ENCODE measurements at regions not wholly inside any gene's neighbourhood (a gene's known extent, or its start where the extent isn't known, plus 50 kb on each side); places are given as distances from the start of the nearest gene placed in this dataset.

- Mint-ChIP-seq H3K27me3 (peaks cover 4% of the 10 kb centered on the region), H3K27ac (no peak overlapping the region), H3K4me3 (ENCODE audit: low read depth) (no peak overlapping the region), H3K9me3 (ENCODE audit: low read depth) (peaks cover 14% of the 10 kb centered on the region), H3K36me3 (ENCODE audit: insufficient read depth) (peaks cover 2% of the 10 kb centered on the region), H3K4me1 (ENCODE audit: low read depth) (no peaks in the 10 kb centered on the region)
- DNase-seq (ENCODE audit: low spot score, unreplicated experiment), result no peak
- no peak for TF ChIP-seq CTCF (IDR thresholded peaks at IDR 0.05; ENCODE audit: unreplicated experiment)
These were observed 114.4 kb upstream of the STOX2 start for GRCh38 chr4:183790661-183791060.

GRCh38 chr4:183797011-183797444 is 108.1 kb upstream of the STOX2 start:
- Mint-ChIP-seq H3K4me1 (ENCODE audit: low read depth) (peaks cover 19% of the 10 kb centered on the region), H3K36me3 (ENCODE audit: insufficient read depth) (peaks cover 2% of the 10 kb centered on the region), H3K27ac (peak overlapping the region; percentile 80), H3K27me3 (no peaks in the 10 kb centered on the region), H3K4me3 (ENCODE audit: low read depth) (peak overlapping the region; percentile 79), H3K9me3 (ENCODE audit: low read depth) (peaks cover 14% of the 10 kb centered on the region)
- no peak for TF ChIP-seq CTCF (IDR thresholded peaks at IDR 0.05; ENCODE audit: unreplicated experiment)
- DNase-seq (ENCODE audit: low spot score, unreplicated experiment), result peak; percentile 35

- H3K4me3 Mint-ChIP-seq (ENCODE audit: low read depth), result peak overlapping the region; percentile 69
- no peaks in the 10 kb centered on the region for H3K27me3 Mint-ChIP-seq
- no peak overlapping the region for H3K27ac Mint-ChIP-seq
- peak; percentile 54 for DNase-seq (ENCODE audit: low spot score, unreplicated experiment)
- H3K4me1 Mint-ChIP-seq (ENCODE audit: low read depth), result peaks cover 19% of the 10 kb centered on the region
- peaks cover 2% of the 10 kb centered on the region for H3K36me3 Mint-ChIP-seq (ENCODE audit: insufficient read depth)
- peak; percentile 31 for TF ChIP-seq CTCF (IDR thresholded peaks at IDR 0.05; ENCODE audit: unreplicated experiment)
- H3K9me3 Mint-ChIP-seq (ENCODE audit: low read depth), result peaks cover 14% of the 10 kb centered on the region
These were observed 107.4 kb upstream of the STOX2 start for GRCh38 chr4:183797445-183798300.

GRCh38 chr4:183798301-183799253 is 106.5 kb upstream of the STOX2 start:
- Mint-ChIP-seq H3K9me3 (ENCODE audit: low read depth) (peaks cover 8% of the 10 kb centered on the region), H3K27ac (peak overlapping the region; percentile 95), H3K4me1 (ENCODE audit: low read depth) (peaks cover 19% of the 10 kb centered on the region), H3K27me3 (no peaks in the 10 kb centered on the region), H3K36me3 (ENCODE audit: insufficient read depth) (peaks cover 1% of the 10 kb centered on the region), H3K4me3 (ENCODE audit: low read depth) (peak overlapping the region; percentile 89)
- TF ChIP-seq CTCF (IDR thresholded peaks at IDR 0.05; ENCODE audit: unreplicated experiment), result no peak
- DNase-seq (ENCODE audit: low spot score, unreplicated experiment), result peak; percentile 47

Data from progenitor cell of endocrine pancreas (in vitro differentiated cells).